NCI-H2029 treated with DMSO at 0.1 percent for 48 hours (cell line): ENCODE measurements at regions not wholly inside any gene's neighbourhood (a gene's known extent, or its start where the extent isn't known, plus 50 kb on each side); places are given as distances from the start of the nearest gene placed in this dataset.

Experiments
- DNase-seq: peaks from one replicate; lab custom pipeline; 2025; lab: John Stamatoyannopoulos, UW

- no peak for DNase-seq
Measured at GRCh38 chr10:36700123-36700522, 425.3 kb upstream of the ANKRD30A start.

GRCh38 chr10:36692759-36693158, 432.6 kb upstream of the ANKRD30A start:
- DNase-seq, result no peak

- DNase-seq, result no peak
Measured at GRCh38 chr10:36688717-36689116, 436.7 kb upstream of the ANKRD30A start.

- no peak for DNase-seq
Measured at GRCh38 chr10:36683421-36683820, 442.0 kb upstream of the ANKRD30A start.

- no peak for DNase-seq
Measured at GRCh38 chr10:36681751-36682632, 443.4 kb upstream of the ANKRD30A start.

- DNase-seq, result no peak
Measured at GRCh38 chr10:36679554-36679953, 445.8 kb upstream of the ANKRD30A start.

GRCh38 chr10:36677431-36677768, 448.0 kb upstream of the ANKRD30A start:
- DNase-seq, result no peak

- DNase-seq, result no peak
Measured at GRCh38 chr10:36676756-36677430, 448.5 kb upstream of the ANKRD30A start.

GRCh38 chr10:36676321-36676720, 449.1 kb upstream of the ANKRD30A start:
- no peak for DNase-seq

GRCh38 chr10:36675458-36675880, 449.9 kb upstream of the ANKRD30A start:
- no peak for DNase-seq

- no peak for DNase-seq
Measured at GRCh38 chr10:36671607-36672006, 453.8 kb upstream of the ANKRD30A start.

- no peak for DNase-seq
Measured at GRCh38 chr10:36670621-36671402, 454.6 kb upstream of the ANKRD30A start.

GRCh38 chr10:36669615-36670352, 455.6 kb upstream of the ANKRD30A start:
- DNase-seq, result no peak

- no peak for DNase-seq
Measured at GRCh38 chr10:36666451-36666850, 458.9 kb upstream of the ANKRD30A start.

GRCh38 chr10:36662571-36662970, 462.8 kb upstream of the ANKRD30A start:
- no peak for DNase-seq

- DNase-seq, result no peak
Measured at GRCh38 chr10:36650274-36650673, 475.1 kb upstream of the ANKRD30A start.

- DNase-seq, result no peak
Measured at GRCh38 chr10:36647540-36647939, 477.9 kb upstream of the ANKRD30A start.

- no peak for DNase-seq
Measured at GRCh38 chr10:36640626-36641025, 484.8 kb upstream of the ANKRD30A start.

GRCh38 chr10:36638462-36639155, 486.8 kb upstream of the ANKRD30A start:
- DNase-seq, result no peak

- DNase-seq, result no peak
Measured at GRCh38 chr10:36636879-36637278, 488.5 kb upstream of the ANKRD30A start.

GRCh38 chr10:36636285-36636839, 489.0 kb upstream of the ANKRD30A start:
- no peak for DNase-seq
